Gastrocnemius medialis (tissue), 4 donors: ENCODE measurements at regions not wholly inside any gene's neighbourhood (a gene's known extent, or its start where the extent isn't known, plus 50 kb on each side); places are given as distances from the start of the nearest gene placed in this dataset.

Experiments
- ATAC-seq, 2 donors: fragments of 150-250 bp; one replicate each; pipeline ENCODE4 v1.9.1; 2016
- DNase-seq, 2 donors: peaks; one replicate each; pipeline ENCODE4 v3.0.0-alpha.2; 2019
- H3K27ac ChIP-seq, 4 donors: fragments of 200-600 bp; sonication (generic); 1 replicate in 1 of 4; 2 replicates in 3 of 4; pipeline ENCODE4 v1.5.1; 2016 to 2018; ENCODE audit warnings: mild to moderate bottlenecking in 2 of 4, moderate library complexity in 1 of 4
- H3K27me3 ChIP-seq, 3 donors: fragments of 200-600 bp; sonication (generic) in 2 of 3; 1 replicate in 1 of 3; 2 replicates in 2 of 3; pipeline versions ENCODE4 v1.5.1 to v1.6.0; 2016 to 2019; ENCODE audit warnings: mild to moderate bottlenecking in 1 of 3, moderate library complexity in 1 of 3
- H3K36me3 ChIP-seq, 2 donors: fragments of 200-600 bp; sonication (generic) in 1 of 2; one replicate each; pipeline ENCODE4 v1.5.1; 2017 to 2018
- H3K4me1 ChIP-seq, 2 donors: fragments of 200-600 bp; sonication (generic) in 1 of 2; one replicate each; pipeline ENCODE4 v1.5.1; 2016 to 2017; ENCODE audit warnings: mild to moderate bottlenecking in 2 of 2
- H3K4me3 ChIP-seq, 4 donors: fragments of 200-600 bp; sonication (generic) in 3 of 4; 1 replicate in 1 of 4; 2 replicates in 3 of 4; pipeline ENCODE4 v1.5.1; 2016 to 2019; ENCODE audit warnings: mild to moderate bottlenecking in 2 of 4
- H3K9me3 ChIP-seq, 3 donors: fragments of 200-600 bp; sonication (generic) in 2 of 3; 1 replicate in 1 of 3; 2 replicates in 2 of 3; pipeline ENCODE4 v1.5.1; 2016 to 2019
- POLR2A ChIP-seq, 2 donors: fragments of 450-650 bp; IDR thresholded peaks; one replicate each; pipeline ENCODE4 v1.6.1; 2017; ENCODE audit warnings: antibody characterized with exemption in 2 of 2, mild to moderate bottlenecking in 2 of 2, moderate library complexity in 2 of 2
- in situ Hi-C, 4 donors: fragments of 200-750 bp; cut with MboI; loops; one replicate each; pipeline versions ENCODE4 v1.15.0 to v1.8.0; 2017; ENCODE audit warnings: low sequenced_read_pairs in 4 of 4
- intact Hi-C: fragments of 100-400 bp; cut with DNase I; formaldehyde crosslinking; loops from one replicate; pipeline ENCODE4 v1.15.1; 2023; ENCODE audit warnings: low total_unique reads
- TF ChIP-seq, protein P1 (sequence below), 5 experiments: fragments of 450-650 bp in 3 of 5; fragments of 200-600 bp in 2 of 5; sonication (generic) in 2 of 5; IDR thresholded peaks in 4 of 5; conservative IDR thresholded peaks in 1 of 5; 1 replicate in 4 of 5; 2 replicates in 1 of 5; pipeline ENCODE4 v1.5.1; 2016 to 2019; ENCODE audit warnings: antibody characterized with exemption in 5 of 5, mild to moderate bottlenecking in 3 of 5, moderate library complexity in 3 of 5

DNA sequence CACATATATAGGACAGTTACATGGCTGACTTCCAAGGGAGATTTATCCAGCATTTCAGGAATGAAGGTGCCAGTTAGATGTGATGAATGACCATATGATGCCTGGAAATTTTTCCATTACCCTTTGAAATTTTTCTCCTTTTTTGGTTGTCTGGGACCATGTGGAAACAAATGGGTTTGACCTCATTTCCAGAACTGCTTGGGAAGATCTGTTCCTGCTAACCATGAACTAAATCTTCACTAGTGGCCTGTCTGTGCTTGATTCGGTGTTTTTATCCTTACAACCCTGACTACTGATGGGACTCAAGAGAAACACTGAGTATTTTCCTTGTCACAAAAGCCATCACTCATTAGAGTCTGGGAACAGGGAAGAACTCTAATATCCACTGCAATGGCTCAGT is 409.4 kb downstream of the PDCD6IP start:
- H3K36me3 ChIP-seq: no peaks in the 10 kb centered on the region
- H3K4me1 ChIP-seq: no peaks in the 10 kb centered on the region
- H3K27ac ChIP-seq: no peak overlapping the region
- no peak overlapping the region for H3K4me3 ChIP-seq
- no peak for ATAC-seq
- TF ChIP-seq, protein P1, sequence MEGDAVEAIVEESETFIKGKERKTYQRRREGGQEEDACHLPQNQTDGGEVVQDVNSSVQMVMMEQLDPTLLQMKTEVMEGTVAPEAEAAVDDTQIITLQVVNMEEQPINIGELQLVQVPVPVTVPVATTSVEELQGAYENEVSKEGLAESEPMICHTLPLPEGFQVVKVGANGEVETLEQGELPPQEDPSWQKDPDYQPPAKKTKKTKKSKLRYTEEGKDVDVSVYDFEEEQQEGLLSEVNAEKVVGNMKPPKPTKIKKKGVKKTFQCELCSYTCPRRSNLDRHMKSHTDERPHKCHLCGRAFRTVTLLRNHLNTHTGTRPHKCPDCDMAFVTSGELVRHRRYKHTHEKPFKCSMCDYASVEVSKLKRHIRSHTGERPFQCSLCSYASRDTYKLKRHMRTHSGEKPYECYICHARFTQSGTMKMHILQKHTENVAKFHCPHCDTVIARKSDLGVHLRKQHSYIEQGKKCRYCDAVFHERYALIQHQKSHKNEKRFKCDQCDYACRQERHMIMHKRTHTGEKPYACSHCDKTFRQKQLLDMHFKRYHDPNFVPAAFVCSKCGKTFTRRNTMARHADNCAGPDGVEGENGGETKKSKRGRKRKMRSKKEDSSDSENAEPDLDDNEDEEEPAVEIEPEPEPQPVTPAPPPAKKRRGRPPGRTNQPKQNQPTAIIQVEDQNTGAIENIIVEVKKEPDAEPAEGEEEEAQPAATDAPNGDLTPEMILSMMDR (IDR thresholded peaks at IDR 0.05 in 4 of 5, conservative IDR thresholded peaks at IDR 0.05 in 1 of 5): no peak
- no peak for TF ChIP-seq POLR2A (IDR thresholded peaks at IDR 0.05)
- no peak for DNase-seq
- intact Hi-C loops: no loop called here
- H3K9me3 ChIP-seq: no peaks in the 10 kb centered on the region
- no peaks in the 10 kb centered on the region for H3K27me3 ChIP-seq
- in situ Hi-C loops: no loop called here

DNA sequence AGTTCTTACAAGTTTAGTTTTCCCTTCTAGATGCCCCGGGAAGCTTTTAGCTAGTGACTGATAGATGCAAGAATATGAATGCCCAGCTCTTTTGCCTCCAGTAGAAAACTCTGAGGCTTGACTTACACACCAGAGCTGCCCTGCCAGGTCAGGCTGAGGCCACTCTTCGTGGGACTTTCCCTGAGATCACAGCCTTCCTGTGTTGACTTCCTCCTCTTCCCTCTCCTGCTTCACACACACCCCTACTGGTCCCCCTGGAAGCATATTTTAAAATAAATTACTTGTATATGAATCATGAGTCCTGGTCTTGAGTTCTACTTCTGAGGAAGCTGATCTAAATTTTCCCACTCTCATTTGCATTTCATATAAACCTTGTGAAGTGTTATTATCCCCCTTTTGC is 413.7 kb downstream of the PDCD6IP start:
- intact Hi-C loops: no loop called here
- no peaks in the 10 kb centered on the region for H3K4me1 ChIP-seq

DNA sequence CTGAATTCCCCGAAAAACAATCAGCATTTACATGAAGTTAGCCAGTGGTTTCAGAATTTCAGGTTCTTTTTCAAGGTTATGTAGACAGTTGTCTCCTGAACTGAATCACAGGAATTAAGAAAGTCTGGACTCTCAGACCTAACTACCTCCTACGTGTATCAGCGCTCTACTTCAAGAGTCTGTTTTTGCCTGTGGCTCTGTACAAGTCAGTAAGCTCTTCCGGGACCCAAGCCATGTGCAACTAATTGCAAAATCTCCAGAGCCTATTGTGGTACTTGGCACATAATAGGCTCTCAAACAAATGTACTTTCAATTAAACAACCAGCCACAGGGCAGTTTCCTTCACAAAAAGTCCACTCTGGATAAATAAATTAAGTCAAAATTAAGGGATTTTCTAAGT is 414.2 kb downstream of the PDCD6IP start:
- no peaks in the 10 kb centered on the region for H3K27me3 ChIP-seq
- H3K4me1 ChIP-seq: no peaks in the 10 kb centered on the region
- H3K9me3 ChIP-seq: no peaks in the 10 kb centered on the region
- no peak overlapping the region for H3K4me3 ChIP-seq
- no peaks in the 10 kb centered on the region for H3K36me3 ChIP-seq
- ATAC-seq (no peak), DNase-seq (no peak)
- in situ Hi-C loops: no loop called here
- intact Hi-C loops: no loop called here
- H3K27ac ChIP-seq: no peak overlapping the region
- no peak for TF ChIP-seq POLR2A (IDR thresholded peaks at IDR 0.05)
- TF ChIP-seq, protein P1 (IDR thresholded peaks at IDR 0.05 in 4 of 5, conservative IDR thresholded peaks at IDR 0.05 in 1 of 5): no peak

More for the DNA sequence above, 413.7 kb downstream of the PDCD6IP start:
- ATAC-seq: no peak
- no peak for DNase-seq
- H3K27ac ChIP-seq: no peak overlapping the region
- no peaks in the 10 kb centered on the region for H3K27me3 ChIP-seq
- in situ Hi-C loops: no loop called here
- no peak overlapping the region for H3K4me3 ChIP-seq
- TF ChIP-seq POLR2A (IDR thresholded peaks at IDR 0.05): no peak
- TF ChIP-seq, protein P1 (IDR thresholded peaks at IDR 0.05 in 4 of 5, conservative IDR thresholded peaks at IDR 0.05 in 1 of 5): no peak
- H3K9me3 ChIP-seq: no peaks in the 10 kb centered on the region
- H3K36me3 ChIP-seq: no peaks in the 10 kb centered on the region

DNA sequence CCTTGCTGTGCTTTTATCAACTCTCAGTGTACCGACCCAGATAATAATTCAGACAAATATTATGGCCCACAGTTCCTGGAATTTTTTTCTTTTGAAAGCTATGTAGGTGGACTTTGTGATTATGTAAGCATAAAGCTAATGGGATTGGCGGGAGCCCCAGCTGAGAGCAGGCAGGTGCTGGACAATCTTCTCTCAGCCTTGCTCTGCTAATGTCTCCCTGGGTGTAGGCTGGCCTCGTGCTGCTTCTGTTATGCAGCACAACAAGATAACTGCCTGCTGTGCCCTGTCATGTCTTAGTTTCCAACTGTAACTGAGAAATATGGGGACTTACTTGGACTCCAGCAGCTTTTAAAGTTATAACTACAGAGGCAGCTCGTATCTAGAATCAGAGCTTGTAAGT is 415.0 kb downstream of the PDCD6IP start:
- H3K4me1 ChIP-seq: no peaks in the 10 kb centered on the region
- no peak overlapping the region for H3K4me3 ChIP-seq
- ATAC-seq (no peak), DNase-seq (no peak)
- H3K9me3 ChIP-seq: no peaks in the 10 kb centered on the region
- no peak for TF ChIP-seq POLR2A (IDR thresholded peaks at IDR 0.05)
- TF ChIP-seq, protein P1 (IDR thresholded peaks at IDR 0.05 in 4 of 5, conservative IDR thresholded peaks at IDR 0.05 in 1 of 5): no peak
- in situ Hi-C loops (no loop called here), intact Hi-C loops (no loop called here)
- no peaks in the 10 kb centered on the region for H3K36me3 ChIP-seq
- no peak overlapping the region for H3K27ac ChIP-seq
- no peaks in the 10 kb centered on the region for H3K27me3 ChIP-seq

DNA sequence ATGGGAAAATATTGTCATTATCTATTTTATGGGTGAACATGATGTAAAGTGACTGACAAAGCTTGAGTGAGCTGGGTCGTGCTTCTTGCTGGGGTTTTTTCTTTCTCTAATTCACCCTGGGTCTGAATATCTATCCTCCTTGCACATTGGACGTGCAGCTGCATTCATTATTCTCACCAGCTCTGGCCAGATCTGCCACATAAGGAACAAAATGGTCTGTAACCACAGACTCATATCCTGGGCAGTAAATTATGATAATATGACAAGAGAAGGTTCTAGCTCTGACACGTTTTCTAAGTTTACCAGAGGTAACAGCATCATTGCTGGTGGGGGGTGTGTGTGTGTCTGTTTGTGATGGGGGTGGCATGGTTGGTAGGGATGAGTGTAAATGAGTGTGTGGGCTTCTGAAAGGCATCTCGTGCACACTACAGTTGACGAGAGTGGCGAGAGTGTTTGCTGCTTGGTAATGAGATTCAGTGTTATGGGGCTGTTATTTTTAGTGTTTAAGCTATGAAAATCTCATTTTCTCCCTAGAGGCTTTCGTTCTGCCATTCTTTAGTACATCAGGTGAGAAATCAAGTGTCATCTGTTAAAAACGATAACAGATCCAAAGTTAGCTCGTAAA is 418.4 kb downstream of the PDCD6IP start:
- Histone ChIP-seq H3K27ac (no peak overlapping the region), H3K4me1 (no peaks in the 10 kb centered on the region), H3K4me3 (no peak overlapping the region), H3K9me3 (no peaks in the 10 kb centered on the region), H3K36me3 (no peaks in the 10 kb centered on the region), H3K27me3 (no peaks in the 10 kb centered on the region)
- DNase-seq (no peak), ATAC-seq (no peak)
- TF ChIP-seq, protein P1 (IDR thresholded peaks at IDR 0.05 in 4 of 5, conservative IDR thresholded peaks at IDR 0.05 in 1 of 5): no peak
- TF ChIP-seq POLR2A (IDR thresholded peaks at IDR 0.05): no peak
- in situ Hi-C loops: no loop called here
- intact Hi-C loops: no loop called here
